ENCODE measurements at regions not wholly inside any gene's neighbourhood (a gene's known extent, or its start where the extent isn't known, plus 50 kb on each side); places are given as distances from the start of the nearest gene placed in this dataset.

DNA sequence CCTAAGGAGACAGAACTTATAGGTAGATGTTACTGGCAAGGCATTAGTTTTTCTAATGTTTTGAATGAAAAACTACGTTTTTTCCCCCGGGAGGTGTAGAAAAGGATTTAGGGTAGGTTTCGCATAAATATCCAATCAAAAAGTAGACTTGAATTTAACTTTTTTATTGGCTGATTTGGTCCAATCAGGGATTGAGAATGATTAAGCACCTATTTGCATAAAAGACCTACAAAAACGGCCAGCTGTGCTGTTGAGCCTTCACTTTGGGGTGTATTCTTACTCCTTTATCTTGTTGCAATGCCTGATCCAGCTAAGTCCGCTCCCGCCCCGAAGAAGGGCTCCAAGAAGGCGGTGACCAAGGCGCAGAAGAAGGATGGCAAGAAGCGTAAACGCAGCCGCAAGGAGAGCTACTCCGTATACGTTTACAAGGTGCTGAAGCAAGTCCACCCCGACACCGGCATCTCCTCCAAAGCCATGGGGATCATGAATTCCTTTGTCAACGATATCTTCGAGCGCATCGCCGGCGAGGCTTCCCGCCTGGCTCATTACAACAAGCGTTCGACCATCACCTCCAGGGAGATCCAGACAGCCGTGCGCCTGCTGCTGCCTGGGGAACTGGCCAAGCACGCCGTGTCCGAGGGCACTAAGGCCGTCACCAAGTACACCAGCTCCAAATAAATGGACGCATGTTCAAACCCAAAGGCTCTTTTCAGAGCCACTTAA is 113.5 kb upstream of the BTN3A2 start:
- no peak for DNase-seq (ENCODE audit: insufficient read length, low spot score)
- TF ChIP-seq PAX5 (IDR thresholded peaks at IDR 0.05; ENCODE audit: insufficient read depth, low read length, severe bottlenecking) (no peak), POLR2A (IDR thresholded peaks at IDR 0.05; ENCODE audit: low read depth, low read length) (peak; percentile 97), TAF1 (IDR thresholded peaks at IDR 0.05; ENCODE audit: low read depth, low read length) (peak; percentile 89), POLR2AphosphoS5 (IDR thresholded peaks at IDR 0.05; ENCODE audit: low read depth, low read length) (peak; percentile 95), SPI1 (IDR thresholded peaks at IDR 0.05; ENCODE audit: low read depth, low read length) (no peak), POU2F2 (IDR thresholded peaks at IDR 0.05; ENCODE audit: low read depth, low read length) (peak; percentile 93)

DNA sequence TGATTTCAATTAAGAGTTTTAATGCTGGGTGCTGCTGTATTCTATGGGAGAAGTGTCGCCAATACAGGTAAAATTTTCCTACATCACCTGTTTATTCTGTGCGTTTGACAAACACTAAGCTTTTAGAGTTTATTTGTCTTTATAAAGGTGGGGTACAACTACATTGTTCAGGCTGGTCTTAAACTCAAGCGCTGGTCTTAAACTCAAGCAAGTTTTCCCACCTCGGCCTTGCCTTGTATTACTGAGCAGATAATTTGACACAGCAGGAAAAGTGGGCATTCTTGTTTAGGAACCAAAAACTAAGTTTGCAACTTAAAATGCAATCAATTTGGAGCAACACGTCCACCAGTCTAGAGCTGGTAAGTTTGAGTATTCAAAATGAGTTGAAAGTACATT is 112.9 kb upstream of the BTN3A2 start:
- no peak for DNase-seq (ENCODE audit: insufficient read length, low spot score)
- no peak for FAIRE-seq

More for the DNA sequence above, 113.5 kb upstream of the BTN3A2 start:
- peak; percentile 86 for FAIRE-seq

DNA sequence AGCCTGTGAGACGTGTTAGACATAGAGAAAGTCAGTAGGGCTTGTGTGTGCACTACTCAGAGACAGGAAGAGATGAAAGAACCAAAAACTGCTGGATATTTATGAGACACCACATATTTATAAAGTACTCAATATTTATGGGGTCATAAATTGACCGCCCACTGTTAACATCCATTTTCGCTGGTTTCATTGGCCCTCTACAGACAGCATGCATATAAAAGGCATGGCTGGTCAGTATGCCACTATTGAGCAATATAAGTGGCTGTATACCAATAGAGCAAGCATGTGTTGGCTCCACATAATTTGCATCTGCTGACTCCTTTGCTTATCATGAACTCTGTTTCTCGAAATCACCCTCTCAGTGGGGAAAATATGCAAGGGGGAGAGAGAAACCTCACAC is 110.3 kb upstream of the BTN3A2 start:
- no peak for DNase-seq (ENCODE audit: insufficient read length, low spot score)
- no peak for FAIRE-seq
- no peak for TF ChIP-seq PAX5 (IDR thresholded peaks at IDR 0.05; ENCODE audit: insufficient read depth, low read length, severe bottlenecking)
- TF ChIP-seq POLR2A (IDR thresholded peaks at IDR 0.05; ENCODE audit: low read depth, low read length), result no peak
- no peak for TF ChIP-seq POU2F2 (IDR thresholded peaks at IDR 0.05; ENCODE audit: low read depth, low read length)
- TF ChIP-seq TAF1 (IDR thresholded peaks at IDR 0.05; ENCODE audit: low read depth, low read length), result no peak
- TF ChIP-seq POLR2AphosphoS5 (IDR thresholded peaks at IDR 0.05; ENCODE audit: low read depth, low read length), result no peak
- no peak for TF ChIP-seq SPI1 (IDR thresholded peaks at IDR 0.05; ENCODE audit: low read depth, low read length)

More for the DNA sequence above, 112.9 kb upstream of the BTN3A2 start:
- TF ChIP-seq SPI1 (IDR thresholded peaks at IDR 0.05; ENCODE audit: low read depth, low read length) (no peak), POLR2AphosphoS5 (IDR thresholded peaks at IDR 0.05; ENCODE audit: low read depth, low read length) (no peak), POU2F2 (IDR thresholded peaks at IDR 0.05; ENCODE audit: low read depth, low read length) (no peak), TAF1 (IDR thresholded peaks at IDR 0.05; ENCODE audit: low read depth, low read length) (no peak), PAX5 (IDR thresholded peaks at IDR 0.05; ENCODE audit: insufficient read depth, low read length, severe bottlenecking) (no peak), POLR2A (IDR thresholded peaks at IDR 0.05; ENCODE audit: low read depth, low read length) (no peak)

DNA sequence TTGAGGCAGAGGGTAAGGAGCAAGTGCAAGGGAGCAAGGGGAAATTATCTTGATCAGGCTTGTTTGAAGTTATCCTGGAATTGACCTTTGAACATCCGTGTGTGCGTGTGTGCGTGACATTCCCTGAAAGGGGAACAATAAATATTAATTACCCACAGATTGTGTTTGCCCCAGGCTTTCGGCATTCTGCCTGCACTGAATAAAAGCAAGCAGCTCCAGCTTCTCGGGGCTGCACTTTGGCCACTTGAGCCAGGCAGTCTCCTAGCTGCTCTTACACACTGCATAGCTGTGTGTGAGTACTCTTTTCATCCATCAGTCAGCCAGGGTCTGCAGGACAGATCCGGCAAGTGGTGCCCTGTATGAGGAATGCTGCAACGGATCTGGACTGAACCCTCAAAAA is 107.7 kb upstream of the BTN3A2 start:
- no peak for DNase-seq (ENCODE audit: insufficient read length, low spot score)
- FAIRE-seq, result no peak
- TF ChIP-seq PAX5 (IDR thresholded peaks at IDR 0.05; ENCODE audit: insufficient read depth, low read length, severe bottlenecking), result no peak
- no peak for TF ChIP-seq TAF1 (IDR thresholded peaks at IDR 0.05; ENCODE audit: low read depth, low read length)
- no peak for TF ChIP-seq POU2F2 (IDR thresholded peaks at IDR 0.05; ENCODE audit: low read depth, low read length)
- no peak for TF ChIP-seq SPI1 (IDR thresholded peaks at IDR 0.05; ENCODE audit: low read depth, low read length)
- no peak for TF ChIP-seq POLR2A (IDR thresholded peaks at IDR 0.05; ENCODE audit: low read depth, low read length)
- no peak for TF ChIP-seq POLR2AphosphoS5 (IDR thresholded peaks at IDR 0.05; ENCODE audit: low read depth, low read length)

DNA sequence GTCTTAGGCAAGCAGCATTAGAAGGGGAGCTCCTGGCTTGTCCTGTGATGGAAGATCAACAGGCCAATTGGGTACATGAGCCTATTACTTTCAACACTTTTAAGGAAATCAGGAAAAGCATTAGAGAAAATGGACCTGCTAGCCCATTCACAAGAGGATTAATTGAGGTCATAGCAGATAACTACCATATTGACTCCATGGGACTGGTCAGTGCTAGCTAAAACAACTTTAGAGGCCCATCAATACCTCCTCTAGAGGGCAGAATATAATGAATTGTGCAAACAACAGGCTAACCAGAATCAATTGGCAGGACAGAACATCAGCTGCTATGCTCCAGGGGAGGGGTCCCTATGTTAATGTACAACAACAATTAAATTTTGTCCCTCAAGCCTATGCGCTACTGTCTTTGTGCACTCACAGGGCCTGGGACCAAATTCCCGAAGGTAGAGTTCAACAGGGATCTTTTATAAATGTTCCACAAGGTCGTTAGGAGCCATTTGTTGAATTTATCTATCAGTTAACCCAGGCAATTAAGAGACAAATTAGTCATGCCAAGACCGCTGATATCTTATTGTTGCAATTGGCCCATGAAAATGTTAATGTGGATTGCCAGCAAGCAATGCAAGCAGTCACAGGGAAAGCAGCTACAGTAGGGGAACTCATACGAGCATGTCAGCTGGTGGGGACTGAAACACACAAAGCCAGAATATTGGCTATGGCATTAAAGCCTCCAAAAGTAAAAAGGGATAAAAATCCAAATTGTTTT is 106.6 kb upstream of the BTN3A2 start:
- peak; percentile 55 for FAIRE-seq
- DNase-seq (ENCODE audit: insufficient read length, low spot score), result no peak
- no peak for TF ChIP-seq POLR2AphosphoS5 (IDR thresholded peaks at IDR 0.05; ENCODE audit: low read depth, low read length)
- TF ChIP-seq TAF1 (IDR thresholded peaks at IDR 0.05; ENCODE audit: low read depth, low read length), result no peak
- TF ChIP-seq SPI1 (IDR thresholded peaks at IDR 0.05; ENCODE audit: low read depth, low read length), result no peak
- TF ChIP-seq PAX5 (IDR thresholded peaks at IDR 0.05; ENCODE audit: insufficient read depth, low read length, severe bottlenecking), result no peak
- no peak for TF ChIP-seq POU2F2 (IDR thresholded peaks at IDR 0.05; ENCODE audit: low read depth, low read length)

DNA sequence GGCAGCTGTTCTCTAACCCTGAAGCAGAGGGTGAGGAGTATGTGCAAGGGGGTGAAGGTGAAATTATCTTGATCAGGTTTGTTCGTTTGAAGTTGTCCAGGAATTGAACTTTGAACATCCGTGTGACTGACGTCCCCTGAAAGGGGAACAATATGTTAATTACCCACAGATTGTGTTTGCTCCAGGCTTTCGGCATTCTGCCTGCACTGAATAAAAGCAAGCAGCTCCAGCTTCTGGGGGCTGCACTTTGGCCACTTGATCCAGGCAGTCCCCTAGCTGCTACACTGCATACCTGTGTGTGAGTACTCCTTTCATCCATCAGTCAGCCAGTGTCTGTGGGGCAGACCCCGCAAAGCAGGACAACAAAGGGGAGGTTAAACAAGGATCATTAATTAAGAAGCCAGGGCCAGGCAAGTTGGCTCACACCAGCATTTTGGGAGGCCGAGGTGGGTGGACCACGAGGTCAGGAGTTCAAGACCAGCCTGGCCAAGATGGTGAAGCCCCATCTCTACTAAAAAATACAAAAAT is 104.8 kb upstream of the BTN3A2 start:
- DNase-seq (ENCODE audit: insufficient read length, low spot score), result no peak
- TF ChIP-seq SPI1 (IDR thresholded peaks at IDR 0.05; ENCODE audit: low read depth, low read length), result no peak
- TF ChIP-seq PAX5 (IDR thresholded peaks at IDR 0.05; ENCODE audit: insufficient read depth, low read length, severe bottlenecking), result no peak
- no peak for TF ChIP-seq POLR2A (IDR thresholded peaks at IDR 0.05; ENCODE audit: low read depth, low read length)
- no peak for TF ChIP-seq POLR2AphosphoS5 (IDR thresholded peaks at IDR 0.05; ENCODE audit: low read depth, low read length)
- TF ChIP-seq TAF1 (IDR thresholded peaks at IDR 0.05; ENCODE audit: low read depth, low read length), result no peak
- TF ChIP-seq POU2F2 (IDR thresholded peaks at IDR 0.05; ENCODE audit: low read depth, low read length), result no peak
- no peak for FAIRE-seq

DNA sequence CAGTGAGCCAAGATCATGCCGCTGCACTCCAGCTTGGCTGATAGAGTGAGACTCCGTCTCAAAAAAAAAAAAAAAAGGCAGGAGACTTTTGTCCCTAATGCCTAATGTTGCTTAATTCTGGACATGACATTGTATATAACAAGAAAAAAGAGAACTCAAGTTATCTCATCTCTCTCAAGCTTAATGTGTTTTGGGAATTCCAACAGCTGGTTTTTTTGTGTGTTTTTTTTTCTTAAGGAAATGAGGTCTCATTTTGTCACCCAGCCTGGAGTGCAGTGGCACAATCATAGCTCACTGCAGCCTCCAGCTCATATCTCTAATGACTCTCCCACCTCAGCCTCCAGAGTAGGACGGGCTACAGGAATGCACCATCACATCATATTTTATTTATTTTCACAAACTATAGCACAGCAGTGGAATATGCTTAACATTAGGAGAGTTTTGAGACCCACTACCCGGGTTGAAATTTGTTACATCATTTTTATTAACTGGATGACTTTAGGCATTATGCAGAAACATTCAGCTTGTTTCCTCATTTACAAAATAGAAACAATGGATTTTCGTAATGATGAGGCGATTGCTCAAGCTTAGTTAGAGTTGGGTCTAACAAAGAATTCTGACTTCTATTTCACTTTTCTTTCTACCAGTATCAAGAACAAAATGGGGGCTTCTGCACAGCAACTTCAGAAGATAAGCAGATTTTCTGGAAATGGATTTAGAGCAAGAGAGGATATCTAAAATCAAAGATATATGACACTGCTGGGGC is 104.1 kb upstream of the BTN3A2 start:
- DNase-seq (ENCODE audit: insufficient read length, low spot score) (no peak), FAIRE-seq (no peak)
- TF ChIP-seq POLR2A (IDR thresholded peaks at IDR 0.05; ENCODE audit: low read depth, low read length) (no peak), TAF1 (IDR thresholded peaks at IDR 0.05; ENCODE audit: low read depth, low read length) (no peak), PAX5 (IDR thresholded peaks at IDR 0.05; ENCODE audit: insufficient read depth, low read length, severe bottlenecking) (no peak), POLR2AphosphoS5 (IDR thresholded peaks at IDR 0.05; ENCODE audit: low read depth, low read length) (no peak), POU2F2 (IDR thresholded peaks at IDR 0.05; ENCODE audit: low read depth, low read length) (no peak), SPI1 (IDR thresholded peaks at IDR 0.05; ENCODE audit: low read depth, low read length) (no peak)

DNA sequence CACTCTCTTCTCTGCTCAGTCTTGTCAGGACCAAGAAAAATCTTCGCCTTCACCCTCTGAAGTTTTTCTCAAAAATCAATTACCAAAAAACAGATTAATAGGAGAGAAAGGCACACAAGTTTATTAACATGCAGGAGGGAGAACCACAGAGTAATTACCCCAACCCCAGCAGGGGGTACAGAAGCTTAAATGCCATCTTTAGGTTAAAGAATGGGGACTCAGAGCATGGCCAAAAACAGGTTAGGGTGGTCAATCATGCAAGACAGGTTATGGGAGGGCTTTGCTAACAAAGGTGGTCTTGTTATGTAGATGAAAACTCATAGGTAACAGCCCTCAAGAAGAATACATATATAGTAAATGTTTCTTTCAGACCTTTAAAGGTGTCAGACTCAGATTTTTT is 100.5 kb upstream of the BTN3A2 start:
- TF ChIP-seq POLR2AphosphoS5 (IDR thresholded peaks at IDR 0.05; ENCODE audit: low read depth, low read length) (no peak), TAF1 (IDR thresholded peaks at IDR 0.05; ENCODE audit: low read depth, low read length) (no peak), POLR2A (IDR thresholded peaks at IDR 0.05; ENCODE audit: low read depth, low read length) (no peak), PAX5 (IDR thresholded peaks at IDR 0.05; ENCODE audit: insufficient read depth, low read length, severe bottlenecking) (no peak), POU2F2 (IDR thresholded peaks at IDR 0.05; ENCODE audit: low read depth, low read length) (no peak), SPI1 (IDR thresholded peaks at IDR 0.05; ENCODE audit: low read depth, low read length) (no peak)
- FAIRE-seq (no peak), DNase-seq (ENCODE audit: insufficient read length, low spot score) (no peak)

Data from GM12891 (cell line).